ENCODE measurements at regions not wholly inside any gene's neighbourhood (a gene's known extent, or its start where the extent isn't known, plus 50 kb on each side); places are given as distances from the start of the nearest gene placed in this dataset.

- TF ChIP-seq, protein P1, sequence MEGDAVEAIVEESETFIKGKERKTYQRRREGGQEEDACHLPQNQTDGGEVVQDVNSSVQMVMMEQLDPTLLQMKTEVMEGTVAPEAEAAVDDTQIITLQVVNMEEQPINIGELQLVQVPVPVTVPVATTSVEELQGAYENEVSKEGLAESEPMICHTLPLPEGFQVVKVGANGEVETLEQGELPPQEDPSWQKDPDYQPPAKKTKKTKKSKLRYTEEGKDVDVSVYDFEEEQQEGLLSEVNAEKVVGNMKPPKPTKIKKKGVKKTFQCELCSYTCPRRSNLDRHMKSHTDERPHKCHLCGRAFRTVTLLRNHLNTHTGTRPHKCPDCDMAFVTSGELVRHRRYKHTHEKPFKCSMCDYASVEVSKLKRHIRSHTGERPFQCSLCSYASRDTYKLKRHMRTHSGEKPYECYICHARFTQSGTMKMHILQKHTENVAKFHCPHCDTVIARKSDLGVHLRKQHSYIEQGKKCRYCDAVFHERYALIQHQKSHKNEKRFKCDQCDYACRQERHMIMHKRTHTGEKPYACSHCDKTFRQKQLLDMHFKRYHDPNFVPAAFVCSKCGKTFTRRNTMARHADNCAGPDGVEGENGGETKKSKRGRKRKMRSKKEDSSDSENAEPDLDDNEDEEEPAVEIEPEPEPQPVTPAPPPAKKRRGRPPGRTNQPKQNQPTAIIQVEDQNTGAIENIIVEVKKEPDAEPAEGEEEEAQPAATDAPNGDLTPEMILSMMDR (IDR thresholded peaks at IDR 0.05; ENCODE audit: insufficient read depth, low read depth, low read length), result no peak
- TF ChIP-seq EZH2 (IDR thresholded peaks at IDR 0.05; ENCODE audit: insufficient read depth, low read length), result no peak
Measured at GRCh38 chr9:7510199-7510598, 289.4 kb downstream of the DMAC1 start.

Data from astrocyte (in vitro differentiated cells and primary cell).